ENCODE measurements at regions not wholly inside any gene's neighbourhood (a gene's known extent, or its start where the extent isn't known, plus 50 kb on each side); places are given as distances from the start of the nearest gene placed in this dataset.
"Not testable (repeated sequence)": the region's sequence is repeated elsewhere in the genome, so short reads cannot be mapped to it uniquely, and the experiment has no call there.

- no peak for DNase-seq (ENCODE audit: low read depth)
These were observed 79.5 kb upstream of the DMRT1 start for GRCh38 chr9:761793-762560.

GRCh38 chr9:763692-764091 lies 77.8 kb upstream of the DMRT1 start:
- DNase-seq (ENCODE audit: low read depth) = no peak

GRCh38 chr9:764105-764524 lies 77.4 kb upstream of the DMRT1 start:
- peak; percentile 91 for DNase-seq (ENCODE audit: low read depth)

- DNase-seq (ENCODE audit: low read depth) = no peak
These were observed 76.5 kb upstream of the DMRT1 start for GRCh38 chr9:764986-765385.

- DNase-seq (ENCODE audit: low read depth) = not testable (repeated sequence)
These were observed 74.4 kb upstream of the DMRT1 start for GRCh38 chr9:767061-767561.

- no peak for DNase-seq (ENCODE audit: low read depth)
These were observed 65.4 kb upstream of the DMRT1 start for GRCh38 chr9:776086-776485.

GRCh38 chr9:777978-778377 lies 63.5 kb upstream of the DMRT1 start:
- DNase-seq (ENCODE audit: low read depth) = no peak

- no peak for DNase-seq (ENCODE audit: low read depth)
These were observed 57.3 kb upstream of the DMRT1 start for GRCh38 chr9:784202-784601.

GRCh38 chr9:784916-785315 lies 56.6 kb upstream of the DMRT1 start:
- no peak for DNase-seq (ENCODE audit: low read depth)

- DNase-seq (ENCODE audit: low read depth) = no peak
These were observed 55.5 kb upstream of the DMRT1 start for GRCh38 chr9:785997-786396.

- DNase-seq (ENCODE audit: low read depth) = no peak
These were observed 55.1 kb upstream of the DMRT1 start for GRCh38 chr9:786405-786804.

- DNase-seq (ENCODE audit: low read depth) = no peak
These were observed 52.7 kb upstream of the DMRT1 start for GRCh38 chr9:788777-789176.
